GM12872 (cell line): ENCODE measurements at regions not wholly inside any gene's neighbourhood (a gene's known extent, or its start where the extent isn't known, plus 50 kb on each side); places are given as distances from the start of the nearest gene placed in this dataset.

ENCODE experiments used
- TF ChIP-seq, protein P1 (sequence below): IDR thresholded peaks from 3 replicates; pipeline ENCODE4 v1.5.1; 2011; ENCODE audit warnings: low read depth, mild to moderate bottlenecking, low read length, moderate library complexity; ENCODE audit not compliant: insufficient read depth

- TF ChIP-seq, protein P1, sequence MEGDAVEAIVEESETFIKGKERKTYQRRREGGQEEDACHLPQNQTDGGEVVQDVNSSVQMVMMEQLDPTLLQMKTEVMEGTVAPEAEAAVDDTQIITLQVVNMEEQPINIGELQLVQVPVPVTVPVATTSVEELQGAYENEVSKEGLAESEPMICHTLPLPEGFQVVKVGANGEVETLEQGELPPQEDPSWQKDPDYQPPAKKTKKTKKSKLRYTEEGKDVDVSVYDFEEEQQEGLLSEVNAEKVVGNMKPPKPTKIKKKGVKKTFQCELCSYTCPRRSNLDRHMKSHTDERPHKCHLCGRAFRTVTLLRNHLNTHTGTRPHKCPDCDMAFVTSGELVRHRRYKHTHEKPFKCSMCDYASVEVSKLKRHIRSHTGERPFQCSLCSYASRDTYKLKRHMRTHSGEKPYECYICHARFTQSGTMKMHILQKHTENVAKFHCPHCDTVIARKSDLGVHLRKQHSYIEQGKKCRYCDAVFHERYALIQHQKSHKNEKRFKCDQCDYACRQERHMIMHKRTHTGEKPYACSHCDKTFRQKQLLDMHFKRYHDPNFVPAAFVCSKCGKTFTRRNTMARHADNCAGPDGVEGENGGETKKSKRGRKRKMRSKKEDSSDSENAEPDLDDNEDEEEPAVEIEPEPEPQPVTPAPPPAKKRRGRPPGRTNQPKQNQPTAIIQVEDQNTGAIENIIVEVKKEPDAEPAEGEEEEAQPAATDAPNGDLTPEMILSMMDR, result no peak
Measured at GRCh38 chr5:2857837-2858236, 106.4 kb upstream of the IRX2 start.

GRCh38 chr5:2856206-2856605 lies 104.7 kb upstream of the IRX2 start:
- TF ChIP-seq, protein P1, result no peak

DNA sequence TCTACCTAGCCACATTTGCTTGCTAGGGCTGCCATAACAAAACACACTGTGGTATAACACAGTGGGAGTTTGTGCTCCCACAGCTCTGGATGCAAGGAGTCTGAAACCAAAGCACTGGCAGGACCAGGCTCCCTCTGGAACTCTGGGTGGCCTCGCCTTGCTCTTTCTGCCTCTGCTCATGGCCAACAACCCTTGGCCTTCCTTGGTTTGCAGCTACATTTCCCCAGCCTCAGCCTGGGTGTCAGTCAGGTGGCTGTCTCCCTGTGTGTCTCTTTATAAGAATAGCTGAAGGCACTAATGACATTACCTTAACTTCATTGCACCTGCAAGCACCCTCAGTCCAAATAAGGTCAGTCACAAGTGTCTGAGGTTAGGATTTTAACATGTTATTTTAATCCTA lies 101.0 kb upstream of the IRX2 start:
- TF ChIP-seq, protein P1, result no peak

DNA sequence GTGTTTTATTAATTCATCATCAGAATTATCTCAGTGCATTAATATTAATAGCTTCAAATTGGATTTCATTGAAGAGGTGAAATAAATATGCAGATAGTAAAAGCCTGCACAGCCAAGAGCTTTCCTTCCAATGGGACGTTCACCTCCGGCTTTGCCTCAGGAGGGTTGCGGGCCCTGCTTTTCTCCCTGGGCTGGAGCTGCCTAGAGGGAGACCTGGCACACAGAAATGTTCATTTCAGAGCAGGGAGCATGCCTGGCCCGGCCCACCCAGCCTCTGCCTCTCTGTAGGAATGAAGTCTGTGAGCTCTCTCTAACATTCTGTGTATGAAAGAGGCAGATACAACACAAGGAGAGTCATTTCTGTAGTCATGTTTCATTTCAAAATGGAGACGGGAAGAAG lies 100.4 kb upstream of the IRX2 start:
- TF ChIP-seq, protein P1, result no peak

- TF ChIP-seq, protein P1, result no peak
Measured at GRCh38 chr5:2849429-2849828, 98.0 kb upstream of the IRX2 start.

GRCh38 chr5:2848619-2849018 lies 97.1 kb upstream of the IRX2 start:
- TF ChIP-seq, protein P1, result no peak

GRCh38 chr5:2847608-2848007 lies 96.1 kb upstream of the IRX2 start:
- TF ChIP-seq, protein P1, result no peak

- TF ChIP-seq, protein P1, result no peak
Measured at GRCh38 chr5:2841208-2841607, 89.7 kb upstream of the IRX2 start.
